ENCODE measurements at regions not wholly inside any gene's neighbourhood (a gene's known extent, or its start where the extent isn't known, plus 50 kb on each side); places are given as distances from the start of the nearest gene placed in this dataset.

GRCh38 chr11:112464949-112465348 lies 204.3 kb upstream of the PLET1 start:
- no peak for TF ChIP-seq CTCF (IDR thresholded peaks at IDR 0.05)
- no peak for TF ChIP-seq ZFX (IDR thresholded peaks at IDR 0.05; ENCODE audit: borderline replicate concordance)
